C4-2B (cell line): ENCODE measurements at regions not wholly inside any gene's neighbourhood (a gene's known extent, or its start where the extent isn't known, plus 50 kb on each side); places are given as distances from the start of the nearest gene placed in this dataset.

Experiments
- H3K27ac ChIP-seq: fragments of 450-650 bp; 2 replicates; pipeline ENCODE4 v1.5.1; 2017
- CTCF ChIP-seq: fragments of 450-650 bp; conservative IDR thresholded peaks from 2 replicates; pipeline ENCODE4 v1.5.1; 2017; ENCODE audit warnings: mild to moderate bottlenecking
- ZFX ChIP-seq: fragments of 450-650 bp; IDR thresholded peaks from 2 replicates; pipeline ENCODE4 v1.6.1; 2017

GRCh38 chr5:88051148-88051547, 217.5 kb downstream of the TMEM161B start:
- TF ChIP-seq CTCF (no peak), ZFX (no peak)
- H3K27ac ChIP-seq: no peak overlapping the region

GRCh38 chr5:88049737-88050136, 218.9 kb downstream of the TMEM161B start:
- H3K27ac ChIP-seq: no peak overlapping the region
- TF ChIP-seq CTCF: no peak
- no peak for TF ChIP-seq ZFX

- H3K27ac ChIP-seq: no peak overlapping the region
- TF ChIP-seq ZFX (no peak), CTCF (no peak)
These were observed 219.5 kb downstream of the TMEM161B start for GRCh38 chr5:88049156-88049555.

GRCh38 chr5:88045931-88046461, 222.6 kb downstream of the TMEM161B start:
- no peak overlapping the region for H3K27ac ChIP-seq
- TF ChIP-seq CTCF (no peak), ZFX (no peak)

- no peak overlapping the region for H3K27ac ChIP-seq
- TF ChIP-seq CTCF (no peak), ZFX (no peak)
These were observed 223.5 kb downstream of the TMEM161B start for GRCh38 chr5:88045165-88045564.

GRCh38 chr5:88034520-88034919, 234.1 kb downstream of the TMEM161B start:
- no peak for TF ChIP-seq ZFX
- TF ChIP-seq CTCF: no peak
- no peak overlapping the region for H3K27ac ChIP-seq

- no peak for TF ChIP-seq CTCF
- TF ChIP-seq ZFX: no peak
- no peak overlapping the region for H3K27ac ChIP-seq
These were observed 235.5 kb downstream of the TMEM161B start for GRCh38 chr5:88033191-88033590.
